Left ventricle myocardium inferior (tissue), 1 donor: ENCODE measurements at regions not wholly inside any gene's neighbourhood (a gene's known extent, or its start where the extent isn't known, plus 50 kb on each side); places are given as distances from the start of the nearest gene placed in this dataset.

ENCODE experiments used
- DNase-seq: peaks from one replicate; pipeline ENCODE4 v3.0.0-alpha.2; 2020
- H3K27ac ChIP-seq: fragments of 200-600 bp; replicated peaks from 2 replicates; pipeline ENCODE4 v1.8.0; 2021
- H3K27me3 ChIP-seq: fragments of 200-600 bp; 2 replicates; pipeline ENCODE4 v1.8.0; 2021; ENCODE audit warnings: low read depth
- H3K36me3 ChIP-seq: fragments of 200-600 bp; 2 replicates; pipeline ENCODE4 v1.8.0; 2021
- H3K4me1 ChIP-seq: fragments of 200-600 bp; 2 replicates; pipeline ENCODE4 v1.8.0; 2021
- H3K4me3 ChIP-seq: fragments of 200-600 bp; 2 replicates; pipeline ENCODE4 v1.8.0; 2021; ENCODE audit warnings: mild to moderate bottlenecking, moderate library complexity
- H3K9me3 ChIP-seq: fragments of 200-600 bp; replicated peaks from 2 replicates; pipeline ENCODE4 v1.8.0; 2021
- intact Hi-C: fragments of 100-400 bp; cut with micrococcal nuclease; formaldehyde crosslinking; loops from one replicate; pipeline ENCODE4 v1.11.0; 2022
- TF ChIP-seq, protein P1 (sequence below): fragments of 200-600 bp; IDR thresholded peaks from 2 replicates; pipeline ENCODE4 v1.8.0; 2021; ENCODE audit warnings: antibody characterized with exemption, mild to moderate bottlenecking, borderline replicate concordance
- donor health status: DM: no; HTN: yes; CAD: no; lungs with severe emphysema.

DNA sequence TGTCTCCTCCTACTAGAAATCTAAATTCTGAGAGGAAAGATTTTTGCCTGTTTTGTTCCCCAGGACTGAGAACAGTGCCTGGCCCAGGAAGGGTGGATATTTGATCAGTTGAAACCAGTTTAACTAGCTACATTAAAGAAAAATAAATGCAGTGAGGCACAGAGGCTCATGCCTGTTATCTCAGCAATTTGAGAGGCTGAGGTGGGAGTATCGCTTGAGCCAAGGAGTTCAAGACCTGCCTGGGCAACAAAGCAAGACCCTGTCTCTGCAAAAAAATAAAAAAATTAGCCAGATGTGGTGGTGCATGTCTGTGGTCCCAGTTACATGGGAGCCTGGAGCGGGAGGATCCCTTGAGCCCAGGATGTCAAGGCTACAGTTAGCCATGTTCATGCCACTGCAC is 104.8 kb upstream of the CPEB4 start:
- H3K4me1 ChIP-seq = peaks cover 18% of the 10 kb centered on the region
- intact Hi-C loops = no loop called here
- H3K9me3 ChIP-seq = no peaks in the 10 kb centered on the region
- H3K27me3 ChIP-seq = no peaks in the 10 kb centered on the region
- no peak for DNase-seq
- no peaks in the 10 kb centered on the region for H3K36me3 ChIP-seq
- H3K4me3 ChIP-seq = no peak overlapping the region
- no peak overlapping the region for H3K27ac ChIP-seq
- TF ChIP-seq, protein P1, sequence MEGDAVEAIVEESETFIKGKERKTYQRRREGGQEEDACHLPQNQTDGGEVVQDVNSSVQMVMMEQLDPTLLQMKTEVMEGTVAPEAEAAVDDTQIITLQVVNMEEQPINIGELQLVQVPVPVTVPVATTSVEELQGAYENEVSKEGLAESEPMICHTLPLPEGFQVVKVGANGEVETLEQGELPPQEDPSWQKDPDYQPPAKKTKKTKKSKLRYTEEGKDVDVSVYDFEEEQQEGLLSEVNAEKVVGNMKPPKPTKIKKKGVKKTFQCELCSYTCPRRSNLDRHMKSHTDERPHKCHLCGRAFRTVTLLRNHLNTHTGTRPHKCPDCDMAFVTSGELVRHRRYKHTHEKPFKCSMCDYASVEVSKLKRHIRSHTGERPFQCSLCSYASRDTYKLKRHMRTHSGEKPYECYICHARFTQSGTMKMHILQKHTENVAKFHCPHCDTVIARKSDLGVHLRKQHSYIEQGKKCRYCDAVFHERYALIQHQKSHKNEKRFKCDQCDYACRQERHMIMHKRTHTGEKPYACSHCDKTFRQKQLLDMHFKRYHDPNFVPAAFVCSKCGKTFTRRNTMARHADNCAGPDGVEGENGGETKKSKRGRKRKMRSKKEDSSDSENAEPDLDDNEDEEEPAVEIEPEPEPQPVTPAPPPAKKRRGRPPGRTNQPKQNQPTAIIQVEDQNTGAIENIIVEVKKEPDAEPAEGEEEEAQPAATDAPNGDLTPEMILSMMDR = no peak

DNA sequence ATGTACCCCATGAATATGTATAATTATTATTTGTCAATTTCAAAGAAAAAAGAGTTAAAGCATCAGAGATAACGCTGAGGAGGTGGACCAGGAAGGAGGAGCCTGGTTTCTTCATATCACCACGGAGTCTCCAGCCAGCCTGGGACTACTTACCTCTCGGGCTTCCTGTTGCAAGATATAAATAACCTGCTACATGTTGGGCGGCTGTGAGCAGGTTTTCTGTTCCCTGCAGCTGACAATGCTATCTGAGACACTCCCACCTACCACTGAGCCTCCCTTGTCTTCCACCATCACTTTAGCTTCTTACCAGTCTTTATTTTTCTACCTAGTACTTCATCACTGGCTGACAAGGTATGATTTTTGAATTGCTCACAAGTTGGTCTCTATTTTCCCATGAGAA is 102.7 kb upstream of the CPEB4 start:
- no peak overlapping the region for H3K27ac ChIP-seq
- DNase-seq = no peak
- H3K4me3 ChIP-seq = no peak overlapping the region
- TF ChIP-seq, protein P1 = no peak
- no peaks in the 10 kb centered on the region for H3K36me3 ChIP-seq
- H3K27me3 ChIP-seq = no peaks in the 10 kb centered on the region
- intact Hi-C loops = no loop called here
- peaks cover 26% of the 10 kb centered on the region for H3K4me1 ChIP-seq
- H3K9me3 ChIP-seq = no peaks in the 10 kb centered on the region

DNA sequence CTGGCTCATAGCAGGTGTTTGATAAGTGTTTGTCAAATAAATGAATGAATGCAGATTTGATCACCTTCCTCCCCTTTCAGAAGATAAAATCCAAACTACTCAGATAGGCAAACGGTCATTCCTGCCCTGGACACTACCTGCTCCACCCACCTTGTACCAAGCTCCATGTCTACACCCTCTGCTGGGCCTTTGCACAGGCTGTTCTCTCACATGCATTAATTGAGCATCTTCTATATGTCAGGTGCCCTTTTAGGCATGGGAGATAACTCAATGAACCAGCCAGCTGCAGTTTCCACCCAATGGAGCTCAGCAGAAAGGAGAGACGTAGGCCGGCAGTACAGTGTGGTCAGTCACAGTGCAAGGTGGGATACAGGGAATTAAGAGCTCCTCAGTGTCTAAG is 102.3 kb upstream of the CPEB4 start:
- Histone ChIP-seq H3K36me3 (no peaks in the 10 kb centered on the region), H3K27ac (no peak overlapping the region), H3K27me3 (no peaks in the 10 kb centered on the region), H3K4me3 (no peak overlapping the region), H3K4me1 (peaks cover 26% of the 10 kb centered on the region), H3K9me3 (no peaks in the 10 kb centered on the region)
- no peak for DNase-seq
- intact Hi-C loops = no loop called here
- TF ChIP-seq, protein P1 = no peak

DNA sequence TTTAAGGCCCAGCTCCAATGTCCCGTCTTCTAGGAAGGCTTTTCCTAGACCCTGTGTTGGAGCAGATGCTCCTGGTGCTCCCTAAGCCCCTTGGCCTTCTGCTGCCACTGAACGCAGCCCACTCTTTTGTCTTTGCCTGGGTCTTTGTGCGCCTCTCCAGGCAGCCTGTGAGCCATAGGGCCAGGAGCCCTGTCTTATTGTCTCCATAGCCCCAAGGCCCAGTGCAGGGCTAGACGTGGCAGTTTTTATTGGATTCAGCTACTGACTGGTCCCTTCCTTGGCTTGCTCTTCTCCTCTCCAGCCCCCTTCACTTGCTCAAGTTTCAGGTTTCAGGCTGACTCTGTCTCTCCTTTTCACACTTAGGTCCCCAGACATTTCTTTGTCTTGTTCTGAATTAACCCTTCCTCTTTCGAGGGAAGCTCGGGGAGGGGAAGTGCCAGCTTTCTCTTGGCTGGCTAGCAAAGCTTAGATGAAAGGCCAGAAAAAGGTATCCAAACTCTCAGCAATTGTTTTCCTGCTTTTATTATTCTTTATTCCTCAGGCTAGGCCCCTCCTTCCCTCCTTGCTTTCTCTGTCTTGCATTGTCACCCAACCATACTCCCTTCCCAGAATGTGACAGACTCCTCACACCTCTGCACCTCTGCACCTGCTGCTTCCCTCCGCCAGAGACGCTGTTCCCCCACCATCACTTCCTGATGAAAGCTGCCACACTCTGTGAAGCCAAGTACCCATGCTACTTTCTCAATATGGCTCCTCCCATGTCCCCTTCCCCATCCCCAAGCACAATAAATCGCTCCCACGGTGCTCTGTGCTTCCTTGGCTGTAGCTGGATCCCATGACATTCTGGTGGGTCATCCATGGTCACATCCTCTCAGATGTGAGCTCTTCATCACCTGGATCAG is 101.6 kb upstream of the CPEB4 start:
- TF ChIP-seq, protein P1 = no peak
- no peaks in the 10 kb centered on the region for H3K27me3 ChIP-seq
- no peak for DNase-seq
- no peak overlapping the region for H3K27ac ChIP-seq
- H3K36me3 ChIP-seq = no peaks in the 10 kb centered on the region
- peaks cover 23% of the 10 kb centered on the region for H3K4me1 ChIP-seq
- intact Hi-C loops = no loop called here
- H3K4me3 ChIP-seq = no peak overlapping the region
- H3K9me3 ChIP-seq = no peaks in the 10 kb centered on the region

DNA sequence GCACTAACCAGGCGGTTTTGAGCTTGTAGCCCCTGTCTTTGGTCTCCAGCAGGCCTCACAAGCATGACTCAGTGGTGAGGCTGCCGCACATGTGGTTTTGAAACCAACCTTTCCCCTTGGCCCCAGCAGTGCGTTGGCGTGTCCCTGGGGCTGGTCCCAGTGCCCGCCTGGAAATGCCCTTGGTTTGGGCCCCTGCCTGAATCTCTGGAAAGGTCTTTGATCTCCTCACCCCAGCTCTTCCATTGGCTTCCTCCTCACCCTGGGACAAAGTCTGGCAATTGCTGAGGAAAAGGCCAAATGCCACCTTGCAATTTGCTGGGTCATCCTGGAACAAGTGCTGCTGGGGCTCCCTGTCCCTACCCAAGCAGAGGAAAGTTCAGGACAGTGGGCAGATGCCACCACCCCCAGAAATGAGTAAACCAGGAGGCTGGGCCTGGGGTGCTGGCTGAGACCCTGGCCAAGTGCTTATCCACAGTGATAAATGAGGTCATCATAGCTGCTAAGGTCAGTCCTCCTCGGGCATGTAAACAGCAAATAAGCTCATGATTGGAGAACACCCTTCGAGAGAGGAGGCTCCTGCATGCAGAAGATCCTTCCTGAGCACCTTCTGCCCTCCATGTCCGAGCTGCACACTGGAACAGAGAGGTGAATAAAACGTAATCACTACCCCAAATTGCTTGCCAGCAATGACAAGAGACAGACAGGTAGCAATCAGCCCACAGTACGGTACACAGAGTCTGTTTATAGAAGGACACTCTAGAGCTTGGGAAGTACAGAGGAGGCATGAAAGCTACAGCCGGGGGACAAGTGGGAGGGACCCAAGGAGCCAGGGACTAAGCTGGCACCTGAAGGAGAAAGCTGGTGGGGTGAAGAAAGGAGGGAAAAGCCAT is 98.9 kb upstream of the CPEB4 start:
- H3K36me3 ChIP-seq = no peaks in the 10 kb centered on the region
- TF ChIP-seq, protein P1 = no peak
- intact Hi-C loops = no loop called here
- peaks cover 13% of the 10 kb centered on the region for H3K4me1 ChIP-seq
- H3K27ac ChIP-seq = no peak overlapping the region
- H3K4me3 ChIP-seq = no peak overlapping the region
- H3K27me3 ChIP-seq = no peaks in the 10 kb centered on the region
- no peak for DNase-seq
- H3K9me3 ChIP-seq = no peaks in the 10 kb centered on the region
